ENCODE measurements at regions not wholly inside any gene's neighbourhood (a gene's known extent, or its start where the extent isn't known, plus 50 kb on each side); places are given as distances from the start of the nearest gene placed in this dataset.

- DNase-seq (ENCODE audit: low spot score): no peak
- in situ Hi-C loops (cut with MboI; ENCODE audit: low sequenced_read_pairs, unreplicated experiment): no loop called here
- no peak for TF ChIP-seq CTCF (IDR thresholded peaks at IDR 0.05; ENCODE audit: borderline replicate concordance, control extremely low read depth, extremely low read depth, insufficient read depth, missing control alignments)
These were observed 124.9 kb downstream of the CBLL2 start for GRCh38 chrX:22397566-22397965.

- DNase-seq (ENCODE audit: low spot score): no peak
- no peak for TF ChIP-seq CTCF (IDR thresholded peaks at IDR 0.05; ENCODE audit: borderline replicate concordance, control extremely low read depth, extremely low read depth, insufficient read depth, missing control alignments)
- in situ Hi-C loops (cut with MboI; ENCODE audit: low sequenced_read_pairs, unreplicated experiment): no loop called here
These were observed 126.9 kb downstream of the CBLL2 start for GRCh38 chrX:22399437-22400192.

GRCh38 chrX:22404297-22404696 is 131.6 kb downstream of the CBLL2 start:
- in situ Hi-C loops (cut with MboI; ENCODE audit: low sequenced_read_pairs, unreplicated experiment): no loop called here
- no peak for TF ChIP-seq CTCF (IDR thresholded peaks at IDR 0.05; ENCODE audit: borderline replicate concordance, control extremely low read depth, extremely low read depth, insufficient read depth, missing control alignments)
- DNase-seq (ENCODE audit: low spot score): no peak

GRCh38 chrX:22406201-22406737 is 133.6 kb downstream of the CBLL2 start:
- in situ Hi-C loops (cut with MboI; ENCODE audit: low sequenced_read_pairs, unreplicated experiment): no loop called here
- DNase-seq (ENCODE audit: low spot score): no peak
- no peak for TF ChIP-seq CTCF (IDR thresholded peaks at IDR 0.05; ENCODE audit: borderline replicate concordance, control extremely low read depth, extremely low read depth, insufficient read depth, missing control alignments)

GRCh38 chrX:22409418-22409817 is 136.7 kb downstream of the CBLL2 start:
- TF ChIP-seq CTCF (IDR thresholded peaks at IDR 0.05; ENCODE audit: borderline replicate concordance, control extremely low read depth, extremely low read depth, insufficient read depth, missing control alignments): no peak
- no peak for DNase-seq (ENCODE audit: low spot score)
- in situ Hi-C loops (cut with MboI; ENCODE audit: low sequenced_read_pairs, unreplicated experiment): no loop called here

- DNase-seq (ENCODE audit: low spot score): no peak
- no peak for TF ChIP-seq CTCF (IDR thresholded peaks at IDR 0.05; ENCODE audit: borderline replicate concordance, control extremely low read depth, extremely low read depth, insufficient read depth, missing control alignments)
- in situ Hi-C loops (cut with MboI; ENCODE audit: low sequenced_read_pairs, unreplicated experiment): no loop called here
These were observed 151.6 kb downstream of the CBLL2 start for GRCh38 chrX:22424122-22424915.

Measured in GM13976 (cell line).